ENCODE measurements at regions not wholly inside any gene's neighbourhood (a gene's known extent, or its start where the extent isn't known, plus 50 kb on each side); places are given as distances from the start of the nearest gene placed in this dataset.

DNA sequence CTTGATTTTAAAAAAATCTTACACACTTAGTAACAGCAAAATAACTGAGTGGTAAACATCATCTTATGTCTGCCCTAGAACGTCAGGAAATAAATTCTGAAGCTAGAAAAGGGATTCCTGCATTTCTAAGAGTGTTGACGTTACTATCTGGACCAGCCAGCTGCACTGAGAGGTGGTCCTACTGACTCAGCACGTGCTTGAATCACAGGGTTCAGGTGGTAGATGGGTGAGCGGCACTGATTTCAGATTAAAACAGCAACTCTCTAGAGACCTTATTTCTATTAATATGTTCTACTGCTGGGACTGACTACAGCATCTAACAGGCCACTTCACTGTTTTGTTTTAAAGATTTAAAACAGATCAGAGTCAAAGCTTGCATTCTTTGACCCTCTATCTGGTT lies 377.2 kb downstream of the GABRB3 start:
- no peak for TF ChIP-seq POLR2A (IDR thresholded peaks at IDR 0.05; ENCODE audit: low read depth)
- TF ChIP-seq, protein P1, sequence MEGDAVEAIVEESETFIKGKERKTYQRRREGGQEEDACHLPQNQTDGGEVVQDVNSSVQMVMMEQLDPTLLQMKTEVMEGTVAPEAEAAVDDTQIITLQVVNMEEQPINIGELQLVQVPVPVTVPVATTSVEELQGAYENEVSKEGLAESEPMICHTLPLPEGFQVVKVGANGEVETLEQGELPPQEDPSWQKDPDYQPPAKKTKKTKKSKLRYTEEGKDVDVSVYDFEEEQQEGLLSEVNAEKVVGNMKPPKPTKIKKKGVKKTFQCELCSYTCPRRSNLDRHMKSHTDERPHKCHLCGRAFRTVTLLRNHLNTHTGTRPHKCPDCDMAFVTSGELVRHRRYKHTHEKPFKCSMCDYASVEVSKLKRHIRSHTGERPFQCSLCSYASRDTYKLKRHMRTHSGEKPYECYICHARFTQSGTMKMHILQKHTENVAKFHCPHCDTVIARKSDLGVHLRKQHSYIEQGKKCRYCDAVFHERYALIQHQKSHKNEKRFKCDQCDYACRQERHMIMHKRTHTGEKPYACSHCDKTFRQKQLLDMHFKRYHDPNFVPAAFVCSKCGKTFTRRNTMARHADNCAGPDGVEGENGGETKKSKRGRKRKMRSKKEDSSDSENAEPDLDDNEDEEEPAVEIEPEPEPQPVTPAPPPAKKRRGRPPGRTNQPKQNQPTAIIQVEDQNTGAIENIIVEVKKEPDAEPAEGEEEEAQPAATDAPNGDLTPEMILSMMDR (IDR thresholded peaks at IDR 0.05), result no peak
- TF ChIP-seq EP300 (IDR thresholded peaks at IDR 0.05), result no peak
- no peak for TF ChIP-seq POLR2AphosphoS5 (IDR thresholded peaks at IDR 0.05)
